ENCODE measurements at regions not wholly inside any gene's neighbourhood (a gene's known extent, or its start where the extent isn't known, plus 50 kb on each side); places are given as distances from the start of the nearest gene placed in this dataset.
"Not testable (repeated sequence)": the region's sequence is repeated elsewhere in the genome, so short reads cannot be mapped to it uniquely, and the experiment has no call there.

GRCh38 chr6:121867095-121867494 lies 431.6 kb downstream of the GJA1 start:
- DNase-seq (ENCODE audit: low read depth, low spot score) = no peak

- DNase-seq (ENCODE audit: low read depth, low spot score) = no peak
These were observed 432.8 kb downstream of the GJA1 start for GRCh38 chr6:121868206-121868605.

- DNase-seq (ENCODE audit: low read depth, low spot score) = no peak
These were observed 438.1 kb downstream of the GJA1 start for GRCh38 chr6:121873595-121873994.

GRCh38 chr6:121876721-121877120 lies 441.3 kb downstream of the GJA1 start:
- no peak for DNase-seq (ENCODE audit: low read depth, low spot score)

GRCh38 chr6:121879149-121879548 lies 443.7 kb downstream of the GJA1 start:
- DNase-seq (ENCODE audit: low read depth, low spot score) = peak; percentile 72

GRCh38 chr6:121880831-121881230 lies 445.4 kb downstream of the GJA1 start:
- no peak for DNase-seq (ENCODE audit: low read depth, low spot score)

- no peak for DNase-seq (ENCODE audit: low read depth, low spot score)
These were observed 446.7 kb downstream of the GJA1 start for GRCh38 chr6:121881974-121882667.

- no peak for DNase-seq (ENCODE audit: low read depth, low spot score)
These were observed 448.6 kb downstream of the GJA1 start for GRCh38 chr6:121884091-121884490.

- no peak for DNase-seq (ENCODE audit: low read depth, low spot score)
These were observed 449.2 kb downstream of the GJA1 start for GRCh38 chr6:121884620-121885019.

GRCh38 chr6:121885399-121886152 lies 450.1 kb downstream of the GJA1 start:
- no peak for DNase-seq (ENCODE audit: low read depth, low spot score)

- no peak for DNase-seq (ENCODE audit: low read depth, low spot score)
These were observed 450.9 kb downstream of the GJA1 start for GRCh38 chr6:121886223-121886830.

- DNase-seq (ENCODE audit: low read depth, low spot score) = no peak
These were observed 452.3 kb downstream of the GJA1 start for GRCh38 chr6:121887724-121888123.

- no peak for DNase-seq (ENCODE audit: low read depth, low spot score)
These were observed 455.0 kb downstream of the GJA1 start for GRCh38 chr6:121890307-121890910.

GRCh38 chr6:121895731-121896130 lies 460.3 kb downstream of the GJA1 start:
- not testable (repeated sequence) for DNase-seq (ENCODE audit: low read depth, low spot score)

GRCh38 chr6:121896363-121896762 lies 460.9 kb downstream of the GJA1 start:
- DNase-seq (ENCODE audit: low read depth, low spot score) = no peak

- no peak for DNase-seq (ENCODE audit: low read depth, low spot score)
These were observed 461.3 kb downstream of the GJA1 start for GRCh38 chr6:121896771-121897170.

GRCh38 chr6:121897337-121897760 lies 461.9 kb downstream of the GJA1 start:
- no peak for DNase-seq (ENCODE audit: low read depth, low spot score)

GRCh38 chr6:121901432-121901831 lies 466.0 kb downstream of the GJA1 start:
- DNase-seq (ENCODE audit: low read depth, low spot score) = no peak

GRCh38 chr6:121904559-121904958 lies 469.1 kb downstream of the GJA1 start:
- DNase-seq (ENCODE audit: low read depth, low spot score) = no peak

GRCh38 chr6:121912905-121913304 lies 477.5 kb downstream of the GJA1 start:
- DNase-seq (ENCODE audit: low read depth, low spot score) = no peak

- DNase-seq (ENCODE audit: low read depth, low spot score) = no peak
These were observed 481.9 kb downstream of the GJA1 start for GRCh38 chr6:121917263-121917829.

Measured in brain pericyte (primary cell).